SK-N-SH treated with all-trans-retinoic acid at 6 μM for 48 hours (cell line): ENCODE measurements at regions not wholly inside any gene's neighbourhood (a gene's known extent, or its start where the extent isn't known, plus 50 kb on each side); places are given as distances from the start of the nearest gene placed in this dataset.

Experiments used
- ARNTL ChIP-seq: fragments of 450-650 bp; formaldehyde crosslinking; IDR thresholded peaks from 2 replicates; pipeline ENCODE4 v1.5.0; 2020; ENCODE audit warnings: low read depth, mild to moderate bottlenecking, moderate library complexity, borderline replicate concordance
- BACH2 ChIP-seq: fragments of 250-450 bp; sonication (Bioruptor Pico); IDR thresholded peaks from 2 replicates; pipeline ENCODE4 v1.9.0; 2021; ENCODE audit warnings: mild to moderate bottlenecking, borderline replicate concordance
- CSDC2 ChIP-seq: fragments of 250-450 bp; sonication (Bioruptor Pico); IDR thresholded peaks from 2 replicates; pipeline ENCODE4 v1.5.0; 2020; ENCODE audit warnings: mild to moderate bottlenecking, moderate library complexity
- ESRRG ChIP-seq: fragments of 250-450 bp; sonication (Bioruptor Pico); IDR thresholded peaks from 2 replicates; pipeline ENCODE4 v1.6.1; 2021; ENCODE audit warnings: mild to moderate bottlenecking
- GLIS3 ChIP-seq: fragments of 250-450 bp; sonication (Bioruptor Pico); IDR thresholded peaks from 2 replicates; pipeline ENCODE4 v1.5.0; 2020; ENCODE audit warnings: mild to moderate bottlenecking, moderate library complexity
- ISL1 ChIP-seq: fragments of 250-450 bp; sonication (Bioruptor Pico); IDR thresholded peaks from 2 replicates; pipeline ENCODE4 v2.1.2; 2022; ENCODE audit warnings: mild to moderate bottlenecking, moderate library complexity
- TCF4 ChIP-seq: fragments of 250-450 bp; sonication (Bioruptor Pico); IDR thresholded peaks from 2 replicates; pipeline ENCODE4 v1.8.0; 2021; ENCODE audit warnings: mild to moderate bottlenecking, moderate library complexity, borderline replicate concordance
- ZC3H10 ChIP-seq: fragments of 250-450 bp; sonication (Bioruptor Pico); IDR thresholded peaks from 2 replicates; pipeline ENCODE4 v1.5.1; 2021; ENCODE audit warnings: mild to moderate bottlenecking, moderate library complexity
- ZFP30 ChIP-seq: fragments of 450-650 bp; formaldehyde crosslinking; IDR thresholded peaks from 2 replicates; pipeline ENCODE4 v1.5.0; 2022; ENCODE audit warnings: mild to moderate bottlenecking, moderate library complexity
- TF ChIP-seq, protein P1 (sequence below): fragments of 250-450 bp; sonication (Bioruptor Pico); IDR thresholded peaks from 2 replicates; pipeline ENCODE4 v1.5.1; 2021; ENCODE audit warnings: mild to moderate bottlenecking, moderate library complexity
- TF ChIP-seq, protein P2 (sequence below): fragments of 250-450 bp; sonication (Bioruptor Pico); IDR thresholded peaks from 2 replicates; pipeline ENCODE4 v1.5.1; 2020; ENCODE audit warnings: low read depth, mild to moderate bottlenecking, moderate library complexity
- TF ChIP-seq, protein P3 (sequence below): fragments of 250-450 bp; sonication (Bioruptor Pico); IDR thresholded peaks from 2 replicates; pipeline ENCODE4 v1.8.0; 2020; ENCODE audit warnings: mild to moderate bottlenecking, moderate library complexity, borderline replicate concordance
- TF ChIP-seq, protein P4 (sequence below): fragments of 250-450 bp; sonication (Bioruptor Pico); IDR thresholded peaks from 2 replicates; pipeline ENCODE4 v1.5.0; 2020; ENCODE audit warnings: mild to moderate bottlenecking, moderate library complexity

DNA sequence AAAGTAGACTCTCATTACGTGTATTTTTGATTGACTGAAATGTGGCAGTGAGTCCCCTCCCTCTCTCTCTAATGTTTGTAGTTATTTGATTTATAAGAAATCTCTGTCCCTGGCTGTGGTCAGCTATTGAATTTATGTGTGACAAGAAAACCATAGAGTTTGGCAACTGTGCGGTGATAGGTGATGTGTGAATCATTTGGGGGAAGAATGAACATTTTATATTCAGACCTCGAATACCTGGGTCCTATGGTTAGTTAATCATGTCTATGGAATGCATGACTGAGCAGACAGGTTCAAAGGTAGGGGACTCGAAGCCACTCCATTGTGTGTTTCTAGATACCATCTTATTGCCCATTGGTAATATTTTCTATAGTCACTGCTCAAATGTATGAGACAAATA is 712.1 kb downstream of the MECOM start:
- no peak for TF ChIP-seq ARNTL (CRISPR knock-in tag)
- TF ChIP-seq ESRRG (CRISPR knock-in tag) = no peak
- TF ChIP-seq TCF4 (CRISPR knock-in tag) = no peak
- no peak for TF ChIP-seq ISL1
- no peak for TF ChIP-seq BACH2 (CRISPR knock-in tag)
- no peak for TF ChIP-seq ZFP30 (CRISPR knock-in tag)
- TF ChIP-seq, protein P1, sequence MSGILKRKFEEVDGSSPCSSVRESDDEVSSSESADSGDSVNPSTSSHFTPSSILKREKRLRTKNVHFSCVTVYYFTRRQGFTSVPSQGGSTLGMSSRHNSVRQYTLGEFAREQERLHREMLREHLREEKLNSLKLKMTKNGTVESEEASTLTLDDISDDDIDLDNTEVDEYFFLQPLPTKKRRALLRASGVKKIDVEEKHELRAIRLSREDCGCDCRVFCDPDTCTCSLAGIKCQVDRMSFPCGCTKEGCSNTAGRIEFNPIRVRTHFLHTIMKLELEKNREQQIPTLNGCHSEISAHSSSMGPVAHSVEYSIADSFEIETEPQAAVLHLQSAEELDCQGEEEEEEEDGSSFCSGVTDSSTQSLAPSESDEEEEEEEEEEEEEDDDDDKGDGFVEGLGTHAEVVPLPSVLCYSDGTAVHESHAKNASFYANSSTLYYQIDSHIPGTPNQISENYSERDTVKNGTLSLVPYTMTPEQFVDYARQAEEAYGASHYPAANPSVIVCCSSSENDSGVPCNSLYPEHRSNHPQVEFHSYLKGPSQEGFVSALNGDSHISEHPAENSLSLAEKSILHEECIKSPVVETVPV = no peak
- TF ChIP-seq ZC3H10 (CRISPR knock-in tag) = no peak
- TF ChIP-seq, protein P2, sequence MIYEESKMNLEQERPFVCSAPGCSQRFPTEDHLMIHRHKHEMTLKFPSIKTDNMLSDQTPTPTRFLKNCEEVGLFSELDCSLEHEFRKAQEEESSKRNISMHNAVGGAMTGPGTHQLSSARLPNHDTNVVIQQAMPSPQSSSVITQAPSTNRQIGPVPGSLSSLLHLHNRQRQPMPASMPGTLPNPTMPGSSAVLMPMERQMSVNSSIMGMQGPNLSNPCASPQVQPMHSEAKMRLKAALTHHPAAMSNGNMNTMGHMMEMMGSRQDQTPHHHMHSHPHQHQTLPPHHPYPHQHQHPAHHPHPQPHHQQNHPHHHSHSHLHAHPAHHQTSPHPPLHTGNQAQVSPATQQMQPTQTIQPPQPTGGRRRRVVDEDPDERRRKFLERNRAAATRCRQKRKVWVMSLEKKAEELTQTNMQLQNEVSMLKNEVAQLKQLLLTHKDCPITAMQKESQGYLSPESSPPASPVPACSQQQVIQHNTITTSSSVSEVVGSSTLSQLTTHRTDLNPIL = no peak
- TF ChIP-seq, protein P3, sequence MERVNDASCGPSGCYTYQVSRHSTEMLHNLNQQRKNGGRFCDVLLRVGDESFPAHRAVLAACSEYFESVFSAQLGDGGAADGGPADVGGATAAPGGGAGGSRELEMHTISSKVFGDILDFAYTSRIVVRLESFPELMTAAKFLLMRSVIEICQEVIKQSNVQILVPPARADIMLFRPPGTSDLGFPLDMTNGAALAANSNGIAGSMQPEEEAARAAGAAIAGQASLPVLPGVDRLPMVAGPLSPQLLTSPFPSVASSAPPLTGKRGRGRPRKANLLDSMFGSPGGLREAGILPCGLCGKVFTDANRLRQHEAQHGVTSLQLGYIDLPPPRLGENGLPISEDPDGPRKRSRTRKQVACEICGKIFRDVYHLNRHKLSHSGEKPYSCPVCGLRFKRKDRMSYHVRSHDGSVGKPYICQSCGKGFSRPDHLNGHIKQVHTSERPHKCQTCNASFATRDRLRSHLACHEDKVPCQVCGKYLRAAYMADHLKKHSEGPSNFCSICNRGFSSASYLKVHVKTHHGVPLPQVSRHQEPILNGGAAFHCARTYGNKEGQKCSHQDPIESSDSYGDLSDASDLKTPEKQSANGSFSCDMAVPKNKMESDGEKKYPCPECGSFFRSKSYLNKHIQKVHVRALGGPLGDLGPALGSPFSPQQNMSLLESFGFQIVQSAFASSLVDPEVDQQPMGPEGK (CRISPR knock-in tag) = no peak
- TF ChIP-seq CSDC2 = no peak
- TF ChIP-seq, protein P4, sequence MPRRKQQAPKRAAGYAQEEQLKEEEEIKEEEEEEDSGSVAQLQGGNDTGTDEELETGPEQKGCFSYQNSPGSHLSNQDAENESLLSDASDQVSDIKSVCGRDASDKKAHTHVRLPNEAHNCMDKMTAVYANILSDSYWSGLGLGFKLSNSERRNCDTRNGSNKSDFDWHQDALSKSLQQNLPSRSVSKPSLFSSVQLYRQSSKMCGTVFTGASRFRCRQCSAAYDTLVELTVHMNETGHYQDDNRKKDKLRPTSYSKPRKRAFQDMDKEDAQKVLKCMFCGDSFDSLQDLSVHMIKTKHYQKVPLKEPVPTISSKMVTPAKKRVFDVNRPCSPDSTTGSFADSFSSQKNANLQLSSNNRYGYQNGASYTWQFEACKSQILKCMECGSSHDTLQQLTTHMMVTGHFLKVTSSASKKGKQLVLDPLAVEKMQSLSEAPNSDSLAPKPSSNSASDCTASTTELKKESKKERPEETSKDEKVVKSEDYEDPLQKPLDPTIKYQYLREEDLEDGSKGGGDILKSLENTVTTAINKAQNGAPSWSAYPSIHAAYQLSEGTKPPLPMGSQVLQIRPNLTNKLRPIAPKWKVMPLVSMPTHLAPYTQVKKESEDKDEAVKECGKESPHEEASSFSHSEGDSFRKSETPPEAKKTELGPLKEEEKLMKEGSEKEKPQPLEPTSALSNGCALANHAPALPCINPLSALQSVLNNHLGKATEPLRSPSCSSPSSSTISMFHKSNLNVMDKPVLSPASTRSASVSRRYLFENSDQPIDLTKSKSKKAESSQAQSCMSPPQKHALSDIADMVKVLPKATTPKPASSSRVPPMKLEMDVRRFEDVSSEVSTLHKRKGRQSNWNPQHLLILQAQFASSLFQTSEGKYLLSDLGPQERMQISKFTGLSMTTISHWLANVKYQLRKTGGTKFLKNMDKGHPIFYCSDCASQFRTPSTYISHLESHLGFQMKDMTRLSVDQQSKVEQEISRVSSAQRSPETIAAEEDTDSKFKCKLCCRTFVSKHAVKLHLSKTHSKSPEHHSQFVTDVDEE (CRISPR knock-in tag) = no peak
- TF ChIP-seq GLIS3 (CRISPR knock-in tag) = no peak
